ENCODE measurements at regions not wholly inside any gene's neighbourhood (a gene's known extent, or its start where the extent isn't known, plus 50 kb on each side); places are given as distances from the start of the nearest gene placed in this dataset.

DNA sequence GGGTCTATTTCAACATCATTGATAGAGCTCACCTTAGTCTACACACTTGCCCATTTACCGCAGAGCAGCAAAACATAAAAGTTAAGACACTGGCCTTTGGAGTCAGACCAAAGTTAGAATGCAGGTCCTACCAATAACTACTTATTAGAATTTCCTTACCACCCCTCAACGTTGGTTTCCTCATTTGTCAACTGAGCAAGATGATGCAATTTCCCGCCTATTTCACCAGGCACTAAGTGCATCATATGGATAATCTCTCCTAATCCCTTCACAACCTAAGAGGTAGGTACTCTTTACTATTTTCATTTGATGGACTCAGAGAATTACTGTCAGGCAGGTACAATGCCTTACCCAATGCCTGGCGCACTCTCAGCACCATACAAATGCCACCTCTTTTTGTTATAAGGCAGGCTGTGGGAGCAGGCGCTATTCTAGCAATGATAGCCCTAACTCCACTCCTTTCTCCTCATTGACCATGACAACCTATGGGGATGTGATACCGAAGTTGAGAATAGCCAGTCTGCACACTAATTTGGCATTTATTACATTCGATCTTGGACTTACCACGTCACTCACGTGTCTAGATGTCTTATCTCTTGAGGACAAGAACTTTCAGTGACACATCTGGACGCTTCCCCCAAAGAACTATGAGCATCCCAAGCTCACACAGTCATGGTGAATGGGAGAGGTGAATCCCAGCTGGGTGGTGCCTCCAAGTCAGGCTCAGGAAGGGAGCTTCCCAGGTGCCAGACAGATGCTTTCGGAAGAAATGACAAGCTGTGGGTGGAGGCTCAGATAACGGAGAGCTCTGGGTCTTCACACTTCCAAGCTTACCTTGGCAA is 128.1 kb upstream of the STMND1 start:
- TF ChIP-seq POLR2A (IDR thresholded peaks at IDR 0.05): no peak
- TF ChIP-seq, protein P1, sequence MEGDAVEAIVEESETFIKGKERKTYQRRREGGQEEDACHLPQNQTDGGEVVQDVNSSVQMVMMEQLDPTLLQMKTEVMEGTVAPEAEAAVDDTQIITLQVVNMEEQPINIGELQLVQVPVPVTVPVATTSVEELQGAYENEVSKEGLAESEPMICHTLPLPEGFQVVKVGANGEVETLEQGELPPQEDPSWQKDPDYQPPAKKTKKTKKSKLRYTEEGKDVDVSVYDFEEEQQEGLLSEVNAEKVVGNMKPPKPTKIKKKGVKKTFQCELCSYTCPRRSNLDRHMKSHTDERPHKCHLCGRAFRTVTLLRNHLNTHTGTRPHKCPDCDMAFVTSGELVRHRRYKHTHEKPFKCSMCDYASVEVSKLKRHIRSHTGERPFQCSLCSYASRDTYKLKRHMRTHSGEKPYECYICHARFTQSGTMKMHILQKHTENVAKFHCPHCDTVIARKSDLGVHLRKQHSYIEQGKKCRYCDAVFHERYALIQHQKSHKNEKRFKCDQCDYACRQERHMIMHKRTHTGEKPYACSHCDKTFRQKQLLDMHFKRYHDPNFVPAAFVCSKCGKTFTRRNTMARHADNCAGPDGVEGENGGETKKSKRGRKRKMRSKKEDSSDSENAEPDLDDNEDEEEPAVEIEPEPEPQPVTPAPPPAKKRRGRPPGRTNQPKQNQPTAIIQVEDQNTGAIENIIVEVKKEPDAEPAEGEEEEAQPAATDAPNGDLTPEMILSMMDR (IDR thresholded peaks at IDR 0.05): no peak
- WGBS, 2 donors: 77 to 79% methylated on average over 12 of the region's 12 CpGs
- DNase-seq (ENCODE audit: low spot score in 2 of 2): no peak
- intact Hi-C loops (cut with DNase I; ENCODE audit: low total_unique reads): no loop called here
- H3K4me3 ChIP-seq (ENCODE audit: low read depth, poor library complexity, severe bottlenecking): no peak overlapping the region

DNA sequence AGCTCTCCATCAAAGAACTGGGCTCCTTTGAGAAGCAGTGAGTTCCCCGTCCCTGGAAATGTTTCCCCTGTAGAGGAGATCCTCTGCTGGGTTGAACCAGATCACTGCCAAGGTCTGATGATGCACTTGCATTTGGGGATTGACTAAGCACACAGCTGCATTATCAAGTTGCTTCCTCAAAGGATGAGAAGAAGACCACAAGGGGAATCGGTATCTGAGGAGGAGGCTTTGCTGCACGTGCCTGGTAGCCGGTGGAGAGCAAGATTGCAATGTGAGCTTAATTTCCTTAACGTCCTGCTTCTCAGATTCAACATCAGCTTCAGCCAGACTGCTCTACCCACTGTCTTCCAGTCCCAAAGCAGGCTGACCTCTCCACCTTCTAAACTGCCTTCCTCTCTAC is 128.8 kb upstream of the STMND1 start:
- TF ChIP-seq, protein P1 (IDR thresholded peaks at IDR 0.05): no peak
- no peak for TF ChIP-seq POLR2A (IDR thresholded peaks at IDR 0.05)
- DNase-seq (ENCODE audit: low spot score in 2 of 2): no peak
- 83% methylated on average over 5 of the region's 5 CpGs for WGBS, 2 donors
- intact Hi-C loops (cut with DNase I; ENCODE audit: low total_unique reads): no loop called here
- H3K4me3 ChIP-seq (ENCODE audit: low read depth, poor library complexity, severe bottlenecking): no peak overlapping the region

DNA sequence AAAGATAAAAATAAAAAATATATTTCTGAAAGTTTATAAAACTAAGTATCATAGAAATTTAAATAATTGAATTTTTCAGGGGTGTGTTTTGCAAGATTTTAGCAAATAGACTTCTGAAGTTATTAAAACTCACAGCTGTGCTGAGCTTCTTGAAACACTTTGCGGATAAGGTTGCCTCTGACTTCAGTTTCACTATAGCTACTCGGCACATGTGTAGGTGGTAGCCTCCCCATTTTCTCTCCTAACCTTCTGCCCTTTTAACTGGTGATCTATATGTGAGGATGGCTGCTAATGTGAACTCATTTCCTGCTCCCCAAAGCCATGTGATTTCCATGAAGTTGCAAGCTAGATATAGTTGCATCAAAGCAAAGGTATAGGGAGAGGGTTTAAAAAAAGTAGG is 129.3 kb upstream of the STMND1 start:
- intact Hi-C loops (cut with DNase I; ENCODE audit: low total_unique reads): no loop called here
- no peak for DNase-seq (ENCODE audit: low spot score in 2 of 2)
- 91 to 94% methylated on average over 2 of the region's 2 CpGs for WGBS, 2 donors
- H3K4me3 ChIP-seq (ENCODE audit: low read depth, poor library complexity, severe bottlenecking): no peak overlapping the region
- no peak for TF ChIP-seq POLR2A (IDR thresholded peaks at IDR 0.05)
- TF ChIP-seq, protein P1 (IDR thresholded peaks at IDR 0.05): no peak

DNA sequence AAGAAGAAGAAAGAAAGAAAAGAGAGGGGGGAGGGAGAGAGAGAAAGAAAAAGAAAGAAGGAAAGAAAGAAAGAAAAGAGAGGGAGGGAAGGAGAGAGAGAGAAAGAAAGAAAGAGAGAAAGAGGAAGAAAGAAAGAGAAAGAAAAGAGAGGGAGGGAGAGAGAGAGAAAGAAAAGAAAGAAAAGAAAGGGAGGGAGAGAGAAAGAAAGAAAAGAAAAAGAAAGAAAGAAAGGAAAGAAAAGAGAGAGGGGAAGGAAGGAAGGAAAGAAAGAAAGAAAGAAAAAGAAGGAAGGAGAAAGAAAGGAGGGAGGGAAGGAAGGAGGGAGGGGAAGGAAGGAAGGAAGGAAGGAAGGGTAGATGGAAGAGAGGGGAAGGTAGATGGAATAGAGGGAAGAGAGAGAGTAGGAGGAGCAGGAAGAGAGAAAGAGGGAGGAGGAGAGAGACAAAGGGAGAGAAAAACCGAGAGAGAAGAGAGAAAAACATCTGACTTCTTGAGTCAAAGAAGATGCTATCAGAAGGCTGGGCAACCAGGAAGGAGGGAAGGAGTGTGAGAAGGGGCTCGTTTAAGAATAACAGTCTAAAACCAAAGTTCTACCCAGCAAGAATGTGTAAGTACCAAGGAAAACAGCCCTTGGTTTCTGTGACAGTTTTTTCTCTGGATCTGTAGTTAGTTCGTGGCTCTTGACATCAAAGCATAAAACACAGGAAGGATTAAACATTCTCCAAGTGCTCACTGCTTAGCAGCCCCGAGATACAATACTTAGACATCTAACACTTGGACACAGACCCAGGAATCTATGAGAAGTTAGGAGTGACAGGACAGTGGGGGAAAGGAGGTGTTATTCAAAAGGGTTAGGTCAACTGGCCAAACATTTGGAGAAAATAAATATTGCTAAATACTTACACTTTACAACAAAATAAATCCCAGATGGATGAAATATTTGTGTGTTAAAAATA is 131.9 kb upstream of the STMND1 start:
- intact Hi-C loops (cut with DNase I; ENCODE audit: low total_unique reads): loop anchor here (10.0 kb wide), 1 partner anchor 635 kb away; no protein-coding TSS in a partner anchor

DNA sequence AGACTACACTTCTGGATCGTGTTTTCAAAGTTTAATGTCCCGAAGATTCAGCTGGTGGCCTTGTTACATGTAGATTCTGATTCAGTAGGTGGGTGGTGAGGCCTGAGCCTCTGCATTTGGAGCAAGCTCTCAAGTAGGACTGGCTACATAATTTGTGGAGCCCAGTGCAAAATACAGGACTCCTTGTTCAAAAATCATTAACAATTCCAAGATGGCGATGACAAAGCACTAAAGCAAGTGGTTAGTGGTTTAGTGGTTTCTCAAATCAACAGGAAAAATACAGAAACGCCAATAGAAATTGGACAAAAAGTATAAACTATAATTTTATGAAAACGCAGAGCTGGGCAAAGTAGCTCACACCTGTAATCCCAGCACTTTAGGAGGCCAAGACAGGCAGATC is 133.7 kb upstream of the STMND1 start:
- no peak for TF ChIP-seq POLR2A (IDR thresholded peaks at IDR 0.05)
- TF ChIP-seq, protein P1 (IDR thresholded peaks at IDR 0.05): no peak
- 89 to 95% methylated on average over 5 of the region's 5 CpGs for WGBS, 2 donors
- intact Hi-C loops (cut with DNase I; ENCODE audit: low total_unique reads): loop anchor here (10.0 kb wide), 1 partner anchor 633 kb away; no protein-coding TSS in a partner anchor
- DNase-seq (ENCODE audit: low spot score in 2 of 2): no peak
- H3K4me3 ChIP-seq (ENCODE audit: low read depth, poor library complexity, severe bottlenecking): no peak overlapping the region

More for the DNA sequence above, 131.9 kb upstream of the STMND1 start:
- WGBS, 2 donors: 31 to 32% methylated on average over 4 of the region's 4 CpGs
- no peak for TF ChIP-seq POLR2A (IDR thresholded peaks at IDR 0.05)
- TF ChIP-seq, protein P1 (IDR thresholded peaks at IDR 0.05): no peak
- DNase-seq (ENCODE audit: low spot score in 2 of 2): no peak
- H3K4me3 ChIP-seq (ENCODE audit: low read depth, poor library complexity, severe bottlenecking): no peak overlapping the region
